Suprapubic skin (tissue), 4 donors: ENCODE measurements at regions not wholly inside any gene's neighbourhood (a gene's known extent, or its start where the extent isn't known, plus 50 kb on each side); places are given as distances from the start of the nearest gene placed in this dataset.

Experiments used
- DNase-seq, 2 donors: peaks; one replicate each; pipeline ENCODE4 v3.0.0-alpha.2; 2019; ENCODE audit warnings: low spot score in 2 of 2
- H3K27ac ChIP-seq: fragments of 200-600 bp; sonication (generic); one replicate; pipeline ENCODE4 v1.5.1; 2019
- H3K27me3 ChIP-seq: fragments of 200-600 bp; sonication (generic); one replicate; pipeline ENCODE4 v1.5.1; 2019
- H3K36me3 ChIP-seq: fragments of 200-600 bp; sonication (generic); one replicate; pipeline ENCODE4 v1.5.1; 2019
- H3K4me1 ChIP-seq: fragments of 200-600 bp; sonication (generic); one replicate; pipeline ENCODE4 v1.5.1; 2019
- H3K4me3 ChIP-seq: fragments of 200-600 bp; sonication (generic); one replicate; pipeline ENCODE4 v1.5.1; 2019; ENCODE audit warnings: mild to moderate bottlenecking
- H3K9me3 ChIP-seq: fragments of 200-600 bp; sonication (generic); one replicate; pipeline ENCODE4 v1.5.1; 2019
- EP300 ChIP-seq: sonication (generic); formaldehyde crosslinking; IDR thresholded peaks from one replicate; pipeline ENCODE4 v1.6.1; 2017; ENCODE audit warnings: antibody characterized with exemption
- POLR2A ChIP-seq, 2 donors: fragments of 450-650 bp; IDR thresholded peaks; one replicate each; pipeline ENCODE4 v1.6.1; 2017; ENCODE audit warnings: antibody characterized with exemption in 2 of 2, mild to moderate bottlenecking in 2 of 2, moderate library complexity in 2 of 2
- POLR2AphosphoS5 ChIP-seq, 3 donors: sonication (generic); formaldehyde crosslinking; IDR thresholded peaks; one replicate each; pipeline ENCODE4 v1.6.1; 2017; ENCODE audit warnings: antibody characterized with exemption in 3 of 3
- WGBS: methylation state at CpG from one replicate; pipeline ENCODE4 v1.1.5; 2018; 5-methylcytosine and 5-hydroxymethylcytosine counted together
- TF ChIP-seq, protein P1 (sequence below), 2 donors: fragments of 200-600 bp in 1 of 2; fragments of 450-650 bp in 1 of 2; sonication (generic) in 1 of 2; IDR thresholded peaks; one replicate each; pipeline ENCODE4 v1.5.1; 2016 to 2019; ENCODE audit warnings: antibody characterized with exemption in 2 of 2, mild to moderate bottlenecking in 1 of 2, moderate library complexity in 1 of 2

DNA sequence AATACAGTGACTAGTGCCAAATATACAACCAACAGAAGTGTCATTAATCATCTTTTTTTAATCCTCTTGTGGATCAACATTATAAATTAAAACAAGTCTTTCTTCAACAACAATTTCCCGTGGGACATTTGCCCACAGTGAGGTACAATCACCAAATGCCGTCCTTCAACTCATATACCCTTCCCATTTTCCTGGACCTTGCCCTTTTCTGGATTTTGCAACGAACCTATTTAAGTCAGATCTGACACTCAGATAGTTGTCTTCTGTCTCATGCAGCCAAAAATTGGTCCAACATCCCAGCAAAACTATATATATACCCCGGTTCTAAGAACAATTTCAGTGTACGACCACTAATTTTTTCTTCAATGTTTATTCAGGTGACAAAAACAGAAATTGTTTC, 324.0 kb downstream of the DSEL start:
- TF ChIP-seq EP300 (no peak), POLR2AphosphoS5 (IDR thresholded peaks at IDR 0.05) (no peak), POLR2A (IDR thresholded peaks at IDR 0.05) (no peak)
- TF ChIP-seq, protein P1, sequence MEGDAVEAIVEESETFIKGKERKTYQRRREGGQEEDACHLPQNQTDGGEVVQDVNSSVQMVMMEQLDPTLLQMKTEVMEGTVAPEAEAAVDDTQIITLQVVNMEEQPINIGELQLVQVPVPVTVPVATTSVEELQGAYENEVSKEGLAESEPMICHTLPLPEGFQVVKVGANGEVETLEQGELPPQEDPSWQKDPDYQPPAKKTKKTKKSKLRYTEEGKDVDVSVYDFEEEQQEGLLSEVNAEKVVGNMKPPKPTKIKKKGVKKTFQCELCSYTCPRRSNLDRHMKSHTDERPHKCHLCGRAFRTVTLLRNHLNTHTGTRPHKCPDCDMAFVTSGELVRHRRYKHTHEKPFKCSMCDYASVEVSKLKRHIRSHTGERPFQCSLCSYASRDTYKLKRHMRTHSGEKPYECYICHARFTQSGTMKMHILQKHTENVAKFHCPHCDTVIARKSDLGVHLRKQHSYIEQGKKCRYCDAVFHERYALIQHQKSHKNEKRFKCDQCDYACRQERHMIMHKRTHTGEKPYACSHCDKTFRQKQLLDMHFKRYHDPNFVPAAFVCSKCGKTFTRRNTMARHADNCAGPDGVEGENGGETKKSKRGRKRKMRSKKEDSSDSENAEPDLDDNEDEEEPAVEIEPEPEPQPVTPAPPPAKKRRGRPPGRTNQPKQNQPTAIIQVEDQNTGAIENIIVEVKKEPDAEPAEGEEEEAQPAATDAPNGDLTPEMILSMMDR (IDR thresholded peaks at IDR 0.05): no peak
- no peak overlapping the region for H3K27ac ChIP-seq
- H3K36me3 ChIP-seq: no peaks in the 10 kb centered on the region
- H3K27me3 ChIP-seq: no peaks in the 10 kb centered on the region
- 57% methylated on average over 5 of the region's 5 CpGs for whole genome bisulfite sequencing
- no peaks in the 10 kb centered on the region for H3K9me3 ChIP-seq
- H3K4me3 ChIP-seq: no peak overlapping the region
- no peak for DNase-seq
- H3K4me1 ChIP-seq: no peaks in the 10 kb centered on the region

GRCh38 chr18:67183398-67183797, 333.1 kb downstream of the DSEL start:
- Histone ChIP-seq H3K4me1 (no peaks in the 10 kb centered on the region), H3K27ac (no peak overlapping the region), H3K4me3 (no peak overlapping the region), H3K36me3 (no peaks in the 10 kb centered on the region), H3K27me3 (no peaks in the 10 kb centered on the region), H3K9me3 (no peaks in the 10 kb centered on the region)
- TF ChIP-seq POLR2A (IDR thresholded peaks at IDR 0.05): no peak
- no peak for TF ChIP-seq EP300
- no peak for TF ChIP-seq POLR2AphosphoS5 (IDR thresholded peaks at IDR 0.05)
- TF ChIP-seq, protein P1 (IDR thresholded peaks at IDR 0.05): no peak
- WGBS: 58% methylated on average over 4 of the region's 4 CpGs
- DNase-seq: no peak

DNA sequence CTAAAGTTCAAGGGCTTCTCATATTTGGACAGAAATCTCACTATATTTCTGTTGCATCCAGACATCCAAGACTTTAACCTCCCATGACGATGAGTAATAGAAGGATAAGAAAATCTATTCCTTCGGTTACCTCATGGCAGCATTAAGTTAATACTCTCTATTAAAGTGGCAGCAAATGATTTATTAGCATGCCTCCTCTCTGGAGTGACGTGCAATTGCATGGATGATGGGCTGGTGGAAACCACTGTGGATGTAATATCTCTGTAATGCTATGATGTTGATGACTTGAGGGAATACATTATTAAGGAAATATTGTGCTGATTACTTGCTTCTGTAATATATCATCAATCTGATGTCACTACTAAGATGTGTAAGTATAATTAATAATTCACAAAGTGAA, 336.8 kb downstream of the DSEL start:
- H3K4me3 ChIP-seq: no peak overlapping the region
- H3K9me3 ChIP-seq: no peaks in the 10 kb centered on the region
- WGBS: 46% methylated on average over 3 of the region's 3 CpGs
- H3K36me3 ChIP-seq: no peaks in the 10 kb centered on the region
- TF ChIP-seq POLR2A (IDR thresholded peaks at IDR 0.05): no peak
- no peak for TF ChIP-seq POLR2AphosphoS5 (IDR thresholded peaks at IDR 0.05)
- no peak for TF ChIP-seq EP300
- TF ChIP-seq, protein P1 (IDR thresholded peaks at IDR 0.05): no peak
- no peak for DNase-seq
- H3K27ac ChIP-seq: no peak overlapping the region
- H3K27me3 ChIP-seq: no peaks in the 10 kb centered on the region
- no peaks in the 10 kb centered on the region for H3K4me1 ChIP-seq

- H3K9me3 ChIP-seq: no peaks in the 10 kb centered on the region
- TF ChIP-seq, protein P1 (IDR thresholded peaks at IDR 0.05): no peak
- TF ChIP-seq POLR2A (IDR thresholded peaks at IDR 0.05) (no peak), EP300 (no peak), POLR2AphosphoS5 (IDR thresholded peaks at IDR 0.05) (no peak)
- H3K27ac ChIP-seq: no peak overlapping the region
- no peak for DNase-seq
- H3K36me3 ChIP-seq: no peaks in the 10 kb centered on the region
- H3K4me1 ChIP-seq: no peaks in the 10 kb centered on the region
- H3K4me3 ChIP-seq: no peak overlapping the region
- H3K27me3 ChIP-seq: no peaks in the 10 kb centered on the region
- WGBS: 87% methylated on average over 2 of the region's 2 CpGs
These were observed 356.9 kb downstream of the DSEL start for GRCh38 chr18:67159662-67160061.

GRCh38 chr18:67154979-67155378, 361.5 kb downstream of the DSEL start:
- Histone ChIP-seq H3K27ac (no peak overlapping the region), H3K27me3 (no peaks in the 10 kb centered on the region), H3K36me3 (no peaks in the 10 kb centered on the region), H3K4me3 (no peak overlapping the region), H3K9me3 (no peaks in the 10 kb centered on the region), H3K4me1 (no peaks in the 10 kb centered on the region)
- 86% methylated on average over 3 of the region's 3 CpGs for WGBS
- TF ChIP-seq EP300 (no peak), POLR2AphosphoS5 (IDR thresholded peaks at IDR 0.05) (no peak), POLR2A (IDR thresholded peaks at IDR 0.05) (no peak)
- TF ChIP-seq, protein P1 (IDR thresholded peaks at IDR 0.05): no peak
- no peak for DNase-seq
